GM23248 (cell line): ENCODE measurements at regions not wholly inside any gene's neighbourhood (a gene's known extent, or its start where the extent isn't known, plus 50 kb on each side); places are given as distances from the start of the nearest gene placed in this dataset.

ENCODE experiments used
- DNase-seq: peaks from one replicate; pipeline ENCODE4 v3.0.0-alpha.2; 2015
- H2AFZ ChIP-seq: fragments of 200-600 bp; sonication (generic); 2 replicates; pipeline ENCODE4 v1.6.1; 2016; ENCODE audit warnings: antibody characterized with exemption
- H3F3A ChIP-seq: fragments of 200-600 bp; sonication (generic); 2 replicates; pipeline ENCODE4 v1.6.1; 2016; ENCODE audit warnings: mild to moderate bottlenecking, antibody characterized with exemption, mixed run types; ENCODE audit not compliant: insufficient read depth
- H3K27ac ChIP-seq: fragments of 200-600 bp; sonication (generic); 2 replicates; pipeline ENCODE4 v1.5.1; 2016; ENCODE audit warnings: mild to moderate bottlenecking
- H3K27me3 ChIP-seq: fragments of 200-600 bp; sonication (generic); replicated peaks from 2 replicates; pipeline ENCODE4 v1.6.1; 2016; ENCODE audit warnings: mild to moderate bottlenecking; ENCODE audit not compliant: insufficient read depth
- H3K36me3 ChIP-seq: fragments of 200-600 bp; sonication (generic); 2 replicates; pipeline ENCODE4 v1.6.1; 2016; ENCODE audit warnings: low read depth, mild to moderate bottlenecking
- H3K4me1 ChIP-seq: fragments of 200-600 bp; sonication (generic); 2 replicates; pipeline ENCODE4 v1.6.1; 2016; ENCODE audit warnings: mild to moderate bottlenecking; ENCODE audit not compliant: insufficient read depth
- H3K4me2 ChIP-seq: fragments of 200-600 bp; sonication (generic); one replicate; pipeline ENCODE4 v1.6.1; 2016; ENCODE audit warnings: mild to moderate bottlenecking; ENCODE audit not compliant: unreplicated experiment
- H3K4me3 ChIP-seq: fragments of 200-600 bp; sonication (generic); 2 replicates; pipeline ENCODE4 v1.5.1; 2016; ENCODE audit warnings: mild to moderate bottlenecking
- H3K79me2 ChIP-seq: fragments of 200-600 bp; sonication (generic); 2 replicates; pipeline ENCODE4 v1.6.1; 2016; ENCODE audit warnings: mild to moderate bottlenecking; ENCODE audit not compliant: insufficient read depth
- H3K9ac ChIP-seq: fragments of 200-600 bp; sonication (generic); 2 replicates; pipeline ENCODE4 v1.6.1; 2016; ENCODE audit warnings: mild to moderate bottlenecking
- H3K9me2 ChIP-seq: fragments of 200-600 bp; sonication (generic); 2 replicates; pipeline ENCODE4 v1.6.1; 2016; ENCODE audit warnings: mixed run types, mild to moderate bottlenecking, moderate library complexity; ENCODE audit not compliant: insufficient read depth
- H3K9me3 ChIP-seq: fragments of 200-600 bp; sonication (generic); one replicate; pipeline ENCODE4 v1.6.1; 2017; ENCODE audit warnings: low read depth
- H4K20me1 ChIP-seq: fragments of 200-600 bp; sonication (generic); 2 replicates; pipeline ENCODE4 v1.6.0; 2016; ENCODE audit not compliant: insufficient read depth
- EZH2 ChIP-seq: fragments of 200-600 bp; sonication (generic); IDR thresholded peaks from 2 replicates; pipeline ENCODE4 v1.6.1; 2018; ENCODE audit warnings: antibody characterized with exemption, mild to moderate bottlenecking; ENCODE audit not compliant: insufficient read depth, poor library complexity, severe bottlenecking
- EZH2phosphoT487 ChIP-seq: fragments of 200-600 bp; sonication (generic); IDR thresholded peaks from 2 replicates; pipeline ENCODE4 v1.6.1; 2018; ENCODE audit warnings: antibody characterized with exemption, moderate library complexity, mild to moderate bottlenecking, low read depth; ENCODE audit not compliant: insufficient read depth
- WGBS, 2 experiments: methylation state at CpG; one replicate each; pipeline ENCODE4 v1.1.6; 2015 to 2017; ENCODE audit warnings: low lambda C conversion rate in 2 of 2, low coverage in 1 of 2; ENCODE audit errors: missing lambda C conversion rate in 2 of 2; 5-methylcytosine and 5-hydroxymethylcytosine counted together
- in situ Hi-C: fragments of 300-500 bp; cut with MboI; formaldehyde crosslinking; loops from 2 replicates; pipeline ENCODE4 v1.15.0; 2020

DNA sequence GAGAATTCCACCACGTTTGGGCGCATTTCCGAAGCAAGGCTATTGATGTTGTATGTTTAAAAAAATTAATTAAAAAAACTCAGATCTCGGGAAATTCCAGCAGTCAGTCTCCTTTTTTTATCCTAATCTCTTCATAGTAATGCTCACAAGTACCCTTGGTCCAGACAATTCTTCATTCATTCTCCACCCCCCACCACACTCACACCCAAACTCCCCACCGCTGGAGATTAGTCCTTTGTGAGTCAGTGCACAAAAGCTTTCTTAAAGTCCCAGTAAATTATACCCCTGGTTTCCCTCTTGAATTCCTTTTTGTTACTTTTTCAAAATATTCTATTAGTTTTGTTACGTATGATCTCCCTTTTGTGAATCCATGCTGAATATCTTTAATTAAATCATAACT is 274.6 kb downstream of the ZNF536 start:
- Histone ChIP-seq H3K27ac (no peak overlapping the region), H3K9me3 (no peaks in the 10 kb centered on the region), H2AFZ (no peak overlapping the region), H3K27me3 (no peaks in the 10 kb centered on the region; the same call in 1 of the 2 replicates), H3K4me1 (no peaks in the 10 kb centered on the region), H3K79me2 (no peaks in the 10 kb centered on the region), H3K4me2 (no peak overlapping the region), H3K9ac (no peak overlapping the region), H3K9me2 (no peaks in the 10 kb centered on the region), H3F3A (no peaks in the 10 kb centered on the region), H3K36me3 (no peaks in the 10 kb centered on the region), H4K20me1 (no peaks in the 10 kb centered on the region), H3K4me3 (no peak overlapping the region)
- TF ChIP-seq EZH2 (no peak), EZH2phosphoT487 (no peak)
- in situ Hi-C loops, result loop anchor here (25.0 kb wide), 1 partner anchor 760 kb away; no protein-coding TSS in a partner anchor
- no peak for DNase-seq
- 57 to 62% methylated on average over 6 of the region's 6 CpGs for WGBS, 2 experiments

DNA sequence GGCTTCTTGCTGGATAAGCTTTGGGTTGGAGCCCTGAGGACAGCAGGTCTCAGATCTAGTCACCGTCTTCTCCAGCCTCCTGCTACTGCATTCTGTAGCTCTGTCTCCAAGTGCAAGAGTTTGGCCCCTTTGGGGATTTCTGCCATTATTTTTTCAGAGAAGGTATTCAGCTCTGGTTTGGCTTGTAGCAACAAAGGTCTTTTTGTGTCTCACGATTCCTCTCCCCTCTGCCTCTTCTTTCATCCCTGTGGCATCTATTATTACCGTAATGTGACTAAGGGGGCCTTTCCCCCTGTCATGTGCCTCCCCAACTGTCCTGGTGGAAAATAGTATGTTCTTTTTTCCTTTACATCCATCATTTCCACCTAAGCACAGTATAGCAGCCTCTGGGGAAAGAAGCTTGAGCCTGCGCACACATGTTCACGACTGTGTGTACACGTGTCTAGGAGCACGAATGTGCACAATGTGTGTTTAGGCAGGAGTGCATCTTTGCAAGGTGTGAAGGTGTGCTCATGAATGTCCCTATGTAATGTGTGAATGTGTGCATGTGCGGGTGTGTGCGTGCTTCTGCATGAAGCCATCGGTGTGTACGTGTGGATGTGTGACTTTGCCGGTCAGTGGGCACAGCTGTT is 273.9 kb downstream of the ZNF536 start:
- in situ Hi-C loops, result loop anchor here (25.0 kb wide), 1 partner anchor 759 kb away; no protein-coding TSS in a partner anchor
- no peak overlapping the region for H3K4me3 ChIP-seq
- no peaks in the 10 kb centered on the region for H3K9me2 ChIP-seq
- no peak for DNase-seq
- H3F3A ChIP-seq, result no peaks in the 10 kb centered on the region
- no peaks in the 10 kb centered on the region for H3K4me1 ChIP-seq
- no peak overlapping the region for H3K9ac ChIP-seq
- no peak overlapping the region for H3K4me2 ChIP-seq
- H3K27ac ChIP-seq, result no peak overlapping the region
- no peaks in the 10 kb centered on the region for H3K79me2 ChIP-seq
- 65 to 66% methylated on average over 12 of the region's 12 CpGs for WGBS, 2 experiments
- TF ChIP-seq EZH2, result no peak
- TF ChIP-seq EZH2phosphoT487, result no peak
- H4K20me1 ChIP-seq, result no peaks in the 10 kb centered on the region
- no peak overlapping the region for H2AFZ ChIP-seq
- H3K27me3 ChIP-seq, result no peaks in the 10 kb centered on the region; the same call in 1 of the 2 replicates
- H3K9me3 ChIP-seq, result no peaks in the 10 kb centered on the region
- H3K36me3 ChIP-seq, result no peaks in the 10 kb centered on the region

DNA sequence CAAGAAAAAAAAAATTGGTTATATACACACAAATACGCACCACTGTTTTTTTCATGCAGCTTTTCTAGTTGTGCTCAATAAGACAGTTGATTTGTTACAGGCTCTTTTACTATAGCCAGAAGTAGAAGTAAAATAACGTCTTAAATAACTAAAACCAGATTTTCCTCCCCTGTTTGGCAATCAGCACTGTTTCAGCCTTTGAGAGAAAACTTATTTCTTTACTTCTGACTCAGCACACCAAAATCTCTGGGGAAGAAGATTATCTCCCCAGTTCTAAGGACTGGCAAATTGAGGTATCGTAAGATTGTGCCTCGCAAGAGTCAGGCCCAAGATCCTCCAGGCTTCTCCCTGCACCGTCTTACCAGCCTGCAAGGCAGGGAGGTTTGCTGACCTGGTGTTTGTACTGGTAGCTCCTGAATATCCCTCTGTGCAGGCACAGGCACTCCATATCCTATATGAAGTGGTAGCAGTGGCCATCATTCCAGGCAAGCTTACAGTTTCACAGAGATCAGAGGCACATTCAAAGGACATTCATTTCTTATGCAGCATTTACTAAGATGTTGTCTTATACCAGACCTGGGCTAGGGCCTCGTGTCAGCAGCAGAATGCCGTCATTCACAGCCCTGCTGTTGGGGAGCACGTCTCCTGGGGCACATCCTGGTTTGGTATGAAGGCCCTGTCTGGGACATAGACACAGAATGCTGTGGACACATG is 268.2 kb downstream of the ZNF536 start:
- in situ Hi-C loops, result loop anchor here (25.0 kb wide), 1 partner anchor 753 kb away; no protein-coding TSS in a partner anchor
- H4K20me1 ChIP-seq, result no peaks in the 10 kb centered on the region
- no peaks in the 10 kb centered on the region for H3K79me2 ChIP-seq
- no peaks in the 10 kb centered on the region for H3K27me3 ChIP-seq
- no peaks in the 10 kb centered on the region for H3K36me3 ChIP-seq
- H3K9ac ChIP-seq, result no peak overlapping the region
- TF ChIP-seq EZH2phosphoT487 (no peak), EZH2 (no peak)
- WGBS, 2 experiments, result 33 to 36% methylated on average over 8 of the region's 8 CpGs
- H3K9me2 ChIP-seq, result no peaks in the 10 kb centered on the region
- H3K4me1 ChIP-seq, result no peaks in the 10 kb centered on the region
- no peaks in the 10 kb centered on the region for H3K9me3 ChIP-seq
- no peak overlapping the region for H3K4me2 ChIP-seq
- H2AFZ ChIP-seq, result no peak overlapping the region
- H3K4me3 ChIP-seq, result no peak overlapping the region
- no peak overlapping the region for H3K27ac ChIP-seq
- no peaks in the 10 kb centered on the region for H3F3A ChIP-seq
- peak; percentile 14 for DNase-seq

DNA sequence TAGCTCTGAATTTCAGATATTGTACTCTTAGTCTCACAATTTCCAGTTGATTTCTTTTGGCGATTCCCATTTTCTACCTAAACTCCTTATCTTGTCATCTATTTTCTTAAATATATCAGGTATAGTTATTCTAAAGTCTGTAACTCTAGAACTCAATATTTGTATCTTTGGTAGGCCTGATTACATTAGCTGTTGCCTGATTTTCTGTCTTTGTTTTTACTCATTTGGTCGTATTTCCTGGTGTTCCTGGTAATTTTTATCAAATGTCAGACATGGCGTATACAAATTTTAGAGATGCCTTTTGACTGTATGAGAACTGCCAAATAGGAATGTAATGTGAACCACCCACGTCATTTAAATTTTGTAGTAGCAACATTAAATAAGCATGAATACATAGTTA is 266.7 kb downstream of the ZNF536 start:
- in situ Hi-C loops, result loop anchor here (25.0 kb wide), 1 partner anchor 752 kb away; no protein-coding TSS in a partner anchor
- H3K4me2 ChIP-seq, result no peak overlapping the region
- H3K4me3 ChIP-seq, result no peak overlapping the region
- H4K20me1 ChIP-seq, result no peaks in the 10 kb centered on the region
- no peak overlapping the region for H3K9ac ChIP-seq
- H3K27ac ChIP-seq, result no peak overlapping the region
- H3K9me2 ChIP-seq, result no peaks in the 10 kb centered on the region
- H3K79me2 ChIP-seq, result no peaks in the 10 kb centered on the region
- H3K36me3 ChIP-seq, result no peaks in the 10 kb centered on the region
- H3F3A ChIP-seq, result no peaks in the 10 kb centered on the region
- no peaks in the 10 kb centered on the region for H3K9me3 ChIP-seq
- 51 to 65% methylated on average over 4 of the region's 4 CpGs for WGBS, 2 experiments
- no peaks in the 10 kb centered on the region for H3K27me3 ChIP-seq
- H3K4me1 ChIP-seq, result no peaks in the 10 kb centered on the region
- TF ChIP-seq EZH2phosphoT487 (no peak), EZH2 (no peak)
- DNase-seq, result no peak
- H2AFZ ChIP-seq, result no peak overlapping the region
